Tibial nerve (tissue), 4 donors: ENCODE measurements at regions not wholly inside any gene's neighbourhood (a gene's known extent, or its start where the extent isn't known, plus 50 kb on each side); places are given as distances from the start of the nearest gene placed in this dataset.

Experiments
- DNase-seq, 2 donors: peaks; one replicate each; pipeline ENCODE4 v3.0.0-alpha.2; 2019; ENCODE audit warnings: low spot score in 2 of 2
- H3K27ac ChIP-seq, 4 donors: fragments of 200-600 bp; sonication (generic) in 3 of 4; one replicate each; pipeline ENCODE4 v1.5.1; 2017 to 2019; ENCODE audit warnings: mild to moderate bottlenecking in 1 of 4
- H3K27me3 ChIP-seq, 2 donors: fragments of 200-600 bp; sonication (generic) in 1 of 2; one replicate each; pipeline versions ENCODE4 v1.5.1 to v1.6.0; 2017 to 2019
- H3K36me3 ChIP-seq, 3 donors: fragments of 200-600 bp; sonication (generic); one replicate each; pipeline ENCODE4 v1.5.1; 2018 to 2019
- H3K4me1 ChIP-seq, 4 donors: fragments of 200-600 bp; sonication (generic) in 3 of 4; one replicate each; pipeline ENCODE4 v1.5.1; 2017 to 2019
- H3K4me3 ChIP-seq, 4 donors: fragments of 200-600 bp; sonication (generic) in 3 of 4; one replicate each; pipeline ENCODE4 v1.5.1; 2017 to 2019; ENCODE audit warnings: mild to moderate bottlenecking in 1 of 4, moderate library complexity in 1 of 4
- H3K9me3 ChIP-seq, 4 donors: fragments of 200-600 bp; sonication (generic) in 3 of 4; one replicate each; pipeline ENCODE4 v1.5.1; 2017 to 2019
- CTCF ChIP-seq, 5 experiments: fragments of 200-600 bp in 3 of 5; fragments of 450-650 bp in 2 of 5; sonication (generic) in 3 of 5; IDR thresholded peaks; one replicate each; pipeline ENCODE4 v1.5.1; 2016 to 2019; ENCODE audit warnings: antibody characterized with exemption in 5 of 5, mild to moderate bottlenecking in 3 of 5, moderate library complexity in 2 of 5
- EP300 ChIP-seq, 2 donors: sonication (generic); formaldehyde crosslinking; IDR thresholded peaks; one replicate each; pipeline ENCODE4 v1.6.1; 2017; ENCODE audit warnings: antibody characterized with exemption in 2 of 2, mild to moderate bottlenecking in 1 of 2
- POLR2A ChIP-seq, 2 donors: fragments of 450-650 bp; IDR thresholded peaks; one replicate each; pipeline ENCODE4 v1.6.1; 2017; ENCODE audit warnings: antibody characterized with exemption in 2 of 2, mild to moderate bottlenecking in 2 of 2, moderate library complexity in 2 of 2
- WGBS, 2 donors: methylation state at CpG; one replicate each; pipeline ENCODE4 v1.1.5; 2018; 5-methylcytosine and 5-hydroxymethylcytosine counted together

- H3K4me3 ChIP-seq, result no peak overlapping the region
- H3K4me1 ChIP-seq, result no peaks in the 10 kb centered on the region
- WGBS, 2 donors, result 64 to 69% methylated on average over 3 of the region's 3 CpGs
- H3K9me3 ChIP-seq, result no peaks in the 10 kb centered on the region
- no peaks in the 10 kb centered on the region for H3K36me3 ChIP-seq
- TF ChIP-seq CTCF (IDR thresholded peaks at IDR 0.05) (no peak), EP300 (IDR thresholded peaks at IDR 0.05) (no peak), POLR2A (IDR thresholded peaks at IDR 0.05) (no peak)
- no peak for DNase-seq
- no peaks in the 10 kb centered on the region for H3K27me3 ChIP-seq
- H3K27ac ChIP-seq, result no peak overlapping the region
These were observed 122.3 kb upstream of the PTPRG start for GRCh38 chr3:61439122-61439458.

GRCh38 chr3:61442696-61443095, 118.7 kb upstream of the PTPRG start:
- no peaks in the 10 kb centered on the region for H3K9me3 ChIP-seq

GRCh38 chr3:61443886-61444285, 117.5 kb upstream of the PTPRG start:
- TF ChIP-seq CTCF (IDR thresholded peaks at IDR 0.05), result no peak
- TF ChIP-seq EP300 (IDR thresholded peaks at IDR 0.05), result no peak
- Histone ChIP-seq H3K27ac (no peak overlapping the region), H3K4me1 (no peaks in the 10 kb centered on the region), H3K4me3 (no peak overlapping the region), H3K36me3 (no peaks in the 10 kb centered on the region), H3K27me3 (no peaks in the 10 kb centered on the region), H3K9me3 (no peaks in the 10 kb centered on the region)
- no peak for DNase-seq

More at GRCh38 chr3:61442696-61443095, 118.7 kb upstream of the PTPRG start:
- 96 to 97% methylated on average over 3 of the region's 3 CpGs for WGBS, 2 donors
- Histone ChIP-seq H3K36me3 (no peaks in the 10 kb centered on the region), H3K4me1 (no peaks in the 10 kb centered on the region), H3K27ac (no peak overlapping the region), H3K4me3 (no peak overlapping the region), H3K27me3 (no peaks in the 10 kb centered on the region)
- DNase-seq, result no peak
- TF ChIP-seq CTCF (IDR thresholded peaks at IDR 0.05), result no peak
- TF ChIP-seq POLR2A (IDR thresholded peaks at IDR 0.05), result no peak
- no peak for TF ChIP-seq EP300 (IDR thresholded peaks at IDR 0.05)

- Histone ChIP-seq H3K4me1 (no peaks in the 10 kb centered on the region), H3K4me3 (no peak overlapping the region), H3K27ac (no peak overlapping the region), H3K9me3 (no peaks in the 10 kb centered on the region), H3K27me3 (no peaks in the 10 kb centered on the region), H3K36me3 (no peaks in the 10 kb centered on the region)
- TF ChIP-seq CTCF (IDR thresholded peaks at IDR 0.05) (no peak), EP300 (IDR thresholded peaks at IDR 0.05) (no peak), POLR2A (IDR thresholded peaks at IDR 0.05) (no peak)
- DNase-seq, result no peak
- 88 to 89% methylated on average over 1 of the region's 1 CpG for WGBS, 2 donors
These were observed 116.6 kb upstream of the PTPRG start for GRCh38 chr3:61444782-61445181.

GRCh38 chr3:61445924-61446323, 115.4 kb upstream of the PTPRG start:
- H3K4me1 ChIP-seq, result no peaks in the 10 kb centered on the region
- no peak for DNase-seq
- no peaks in the 10 kb centered on the region for H3K9me3 ChIP-seq
- no peaks in the 10 kb centered on the region for H3K36me3 ChIP-seq
- TF ChIP-seq EP300 (IDR thresholded peaks at IDR 0.05) (no peak), POLR2A (IDR thresholded peaks at IDR 0.05) (no peak), CTCF (IDR thresholded peaks at IDR 0.05) (no peak)
- no peaks in the 10 kb centered on the region for H3K27me3 ChIP-seq
- 92 to 93% methylated on average over 7 of the region's 7 CpGs for WGBS, 2 donors
- H3K4me3 ChIP-seq, result no peak overlapping the region
- no peak overlapping the region for H3K27ac ChIP-seq
